ENCODE measurements at regions not wholly inside any gene's neighbourhood (a gene's known extent, or its start where the extent isn't known, plus 50 kb on each side); places are given as distances from the start of the nearest gene placed in this dataset.
"Not testable (repeated sequence)": the region's sequence is repeated elsewhere in the genome, so short reads cannot be mapped to it uniquely, and the experiment has no call there.

DNA sequence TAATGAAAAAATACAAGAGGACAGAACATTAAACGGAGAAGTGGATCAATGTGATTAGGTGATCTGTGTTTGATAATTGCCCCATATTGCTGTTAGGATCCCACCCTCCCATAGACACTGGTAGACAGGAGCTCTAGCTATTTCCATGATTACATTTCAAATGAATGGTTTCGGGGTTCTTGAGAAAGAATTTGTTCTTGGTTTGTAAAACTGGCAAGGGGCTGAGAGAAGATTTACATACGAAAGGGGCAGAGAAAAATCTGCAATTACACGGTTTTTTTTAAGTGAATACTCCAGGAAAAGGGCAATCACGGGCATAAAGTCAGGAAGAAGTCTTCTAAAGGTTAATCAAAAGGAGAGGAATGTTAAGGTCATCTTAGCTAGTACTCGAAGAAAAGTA is 2125.7 kb upstream of the PCDH20 start:
- DNase-seq: no peak

DNA sequence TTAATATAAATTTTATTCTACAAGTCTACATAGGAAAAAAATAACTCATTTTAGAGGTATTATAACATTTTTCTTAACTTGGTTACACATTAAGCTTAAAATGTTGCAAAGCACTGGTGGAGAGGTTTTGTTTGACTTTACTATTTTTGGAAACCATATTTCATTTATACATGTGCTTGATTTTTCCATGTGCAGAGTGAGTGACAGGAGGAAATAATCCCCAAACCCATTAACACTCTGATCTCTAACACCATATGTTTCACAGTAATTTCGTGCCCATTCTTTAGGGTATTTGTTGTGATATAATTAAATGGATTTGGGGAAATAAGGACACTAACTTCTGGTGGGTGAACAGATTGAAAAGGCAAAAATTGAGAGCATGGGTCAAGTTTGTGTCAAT is 2124.4 kb upstream of the PCDH20 start:
- DNase-seq: no peak

DNA sequence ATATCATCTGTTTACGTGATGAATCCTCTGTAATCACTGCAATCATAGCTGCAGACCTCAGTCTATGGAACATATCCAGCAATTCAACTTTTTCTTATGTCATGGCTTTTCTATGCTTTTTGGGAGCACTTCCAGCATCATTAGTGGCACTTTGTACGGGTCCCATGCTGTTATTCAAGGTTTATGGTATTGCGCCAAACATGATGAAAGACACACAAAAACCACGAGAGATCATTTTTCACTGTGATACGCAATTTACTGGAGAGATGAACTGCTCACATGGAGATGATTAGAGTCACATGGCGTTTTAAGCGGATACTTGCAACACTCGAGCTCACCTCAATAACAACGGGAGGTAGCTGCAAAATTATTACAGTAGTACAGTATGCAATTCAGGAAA is 2101.7 kb upstream of the PCDH20 start:
- DNase-seq: no peak

GRCh38 chr13:63516124-63516523 is 2100.5 kb upstream of the PCDH20 start:
- DNase-seq: no peak

DNA sequence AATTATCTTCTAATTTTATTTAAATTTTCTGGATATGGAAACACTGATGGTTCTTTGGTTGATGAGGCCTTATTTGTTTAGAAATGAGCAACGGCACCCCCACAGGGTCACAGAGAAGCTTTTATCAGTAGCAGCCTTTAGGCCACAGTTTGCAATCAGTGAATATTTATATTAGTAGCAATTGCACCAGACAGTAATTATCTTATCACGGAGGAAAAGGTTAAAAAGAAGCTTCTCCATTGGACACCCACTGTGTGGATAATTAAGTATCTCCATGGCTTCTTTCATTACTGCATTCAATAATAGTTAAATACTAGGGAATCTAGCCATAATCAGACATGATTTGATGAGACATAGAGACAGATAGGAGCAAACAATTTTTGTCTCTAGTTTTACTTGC is 2099.2 kb upstream of the PCDH20 start:
- DNase-seq: no peak

DNA sequence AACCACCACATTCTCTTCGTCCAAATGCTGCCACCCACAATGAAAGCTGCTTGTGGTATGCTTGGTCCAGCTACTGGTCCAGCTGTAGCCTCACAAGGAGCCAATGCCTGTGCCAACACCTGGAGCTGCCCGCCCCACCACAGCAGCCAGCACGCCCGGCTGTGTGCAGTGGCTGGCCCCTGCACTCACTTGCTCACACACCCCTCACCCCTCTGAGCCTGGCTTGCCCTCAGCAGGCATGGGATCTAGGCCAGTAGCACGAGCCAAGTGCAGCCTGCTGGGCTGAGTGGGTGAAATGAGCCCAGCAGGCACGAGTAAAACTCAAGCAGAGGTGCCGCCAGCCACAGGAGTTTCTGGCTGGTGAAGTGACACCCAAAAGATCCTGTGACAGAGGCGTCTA is 2096.4 kb upstream of the PCDH20 start:
- no peak for DNase-seq

GRCh38 chr13:63501702-63502101 is 2086.1 kb upstream of the PCDH20 start:
- DNase-seq: no peak

- DNase-seq: no peak
These were observed 2082.0 kb upstream of the PCDH20 start for GRCh38 chr13:63497601-63498000.

- no peak for DNase-seq
These were observed 2077.0 kb upstream of the PCDH20 start for GRCh38 chr13:63492604-63493003.

GRCh38 chr13:63490149-63490548 is 2074.5 kb upstream of the PCDH20 start:
- no peak for DNase-seq

DNA sequence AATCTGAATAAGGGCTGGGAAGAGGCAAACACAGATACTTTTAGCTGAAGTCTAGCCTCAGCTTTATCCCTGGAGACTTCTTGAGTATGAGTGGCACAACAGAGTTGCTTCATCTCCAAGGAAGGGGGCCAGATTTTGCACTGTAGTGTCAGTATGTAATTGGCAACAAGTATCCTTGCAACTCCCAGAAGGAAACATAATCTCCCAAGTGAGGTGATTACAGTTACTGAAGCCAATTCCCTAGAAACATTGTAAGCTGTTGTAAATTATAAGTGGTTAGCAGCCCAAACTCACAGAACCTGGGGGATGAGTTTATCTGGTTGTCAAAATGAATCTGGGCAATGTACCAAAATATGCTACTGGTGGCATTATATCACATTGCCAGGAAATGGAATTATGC is 2065.7 kb upstream of the PCDH20 start:
- DNase-seq: no peak

DNA sequence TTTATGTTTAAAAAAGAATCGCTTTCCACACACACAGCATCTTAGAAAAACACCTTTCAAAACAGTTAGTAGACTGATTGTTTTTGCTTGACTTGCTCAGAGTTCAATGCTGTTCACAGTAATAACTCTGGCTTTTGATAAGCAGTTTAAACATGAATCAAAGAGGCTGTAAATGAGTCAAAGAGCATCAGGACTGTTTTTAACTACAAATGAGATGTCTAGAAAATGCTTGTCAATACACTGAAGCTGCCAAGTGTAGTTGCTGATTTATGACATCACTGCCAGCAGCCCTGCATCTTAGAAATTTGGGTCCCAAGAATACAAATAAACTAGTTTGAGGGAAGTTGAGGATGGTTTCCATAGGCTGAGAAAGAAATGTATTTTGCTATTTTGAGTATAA is 2057.1 kb upstream of the PCDH20 start:
- DNase-seq: no peak

DNA sequence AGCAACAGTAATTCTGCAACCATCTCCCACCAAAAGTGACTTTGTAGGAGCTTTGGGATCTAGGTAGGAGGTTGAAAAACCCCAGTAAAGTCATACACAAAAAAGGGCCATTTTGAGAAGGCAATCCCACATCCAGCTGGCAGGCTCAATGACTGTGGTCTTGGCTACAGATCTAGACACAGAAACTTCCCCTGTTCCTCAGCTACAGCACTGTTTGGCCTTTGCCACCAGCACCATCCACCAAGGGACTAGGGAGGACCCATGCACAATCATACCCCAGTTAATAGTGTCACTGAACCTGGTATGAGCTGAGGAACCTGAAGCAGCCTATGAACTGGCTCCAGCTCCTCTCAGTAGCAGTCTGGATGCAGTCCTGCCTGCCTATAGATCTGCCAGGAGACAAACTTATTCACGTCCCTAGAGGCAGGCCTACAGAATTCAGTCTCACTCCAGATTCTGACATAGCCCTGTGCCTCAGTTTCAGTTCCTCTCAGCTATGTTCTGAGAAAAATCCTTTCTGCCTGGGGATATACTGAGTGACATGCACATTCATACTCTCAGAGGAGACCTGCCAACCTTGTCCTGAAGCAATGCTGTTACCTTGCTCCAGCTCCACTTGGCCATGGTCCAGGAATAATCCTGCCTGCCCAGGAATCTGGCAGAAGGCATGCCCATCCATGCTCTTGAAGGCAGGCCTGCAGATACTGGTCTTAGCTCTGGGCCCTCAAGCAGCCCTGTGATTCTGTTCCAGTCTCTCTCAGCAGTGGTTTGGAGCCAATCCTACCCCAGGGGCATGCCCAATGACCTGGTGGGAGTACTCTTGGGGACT is 2048.3 kb upstream of the PCDH20 start:
- DNase-seq: no peak

GRCh38 chr13:63460462-63461090 is 2044.9 kb upstream of the PCDH20 start:
- DNase-seq: no peak

DNA sequence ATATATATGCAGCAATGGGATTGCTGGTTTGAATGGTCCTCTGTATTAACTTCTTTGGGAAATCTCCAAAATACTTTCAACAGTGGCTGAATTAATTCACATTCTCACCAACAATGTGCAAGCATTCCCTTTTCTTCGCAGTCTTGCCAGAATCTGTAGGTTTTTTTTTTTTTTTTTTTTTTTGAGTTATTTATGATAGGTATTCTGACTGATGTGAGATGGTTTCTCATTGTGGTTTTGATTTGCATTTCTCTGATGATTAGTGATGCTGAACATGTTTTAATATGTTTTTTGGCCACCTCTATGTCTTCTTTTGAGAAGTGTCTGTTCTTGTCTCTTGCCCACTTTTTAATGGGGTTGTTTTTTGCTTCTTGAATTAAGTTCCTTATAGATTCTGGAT is 2041.5 kb upstream of the PCDH20 start:
- DNase-seq: no peak

DNA sequence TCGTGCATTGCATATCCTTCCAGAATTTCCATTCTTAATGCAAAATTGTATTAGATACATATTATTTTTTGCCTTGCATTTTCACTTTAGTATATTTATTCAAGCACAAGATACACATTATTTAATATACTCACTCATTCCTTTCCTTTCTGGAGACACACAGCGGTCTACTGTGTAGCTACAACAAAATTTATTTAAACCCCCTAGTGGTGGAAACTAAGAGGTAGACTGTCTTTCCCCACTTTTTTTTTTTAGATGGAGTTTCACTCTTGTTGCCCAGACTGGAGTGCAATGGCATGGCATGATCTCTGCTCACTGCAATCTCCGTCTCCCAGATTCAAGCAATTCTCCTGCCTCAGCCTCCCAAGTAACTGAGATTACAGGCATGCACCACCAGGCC is 2040.3 kb upstream of the PCDH20 start:
- no peak for DNase-seq

GRCh38 chr13:63449550-63449949 is 2033.9 kb upstream of the PCDH20 start:
- no peak for DNase-seq

- no peak for DNase-seq
These were observed 2033.0 kb upstream of the PCDH20 start for GRCh38 chr13:63448692-63449091.

DNA sequence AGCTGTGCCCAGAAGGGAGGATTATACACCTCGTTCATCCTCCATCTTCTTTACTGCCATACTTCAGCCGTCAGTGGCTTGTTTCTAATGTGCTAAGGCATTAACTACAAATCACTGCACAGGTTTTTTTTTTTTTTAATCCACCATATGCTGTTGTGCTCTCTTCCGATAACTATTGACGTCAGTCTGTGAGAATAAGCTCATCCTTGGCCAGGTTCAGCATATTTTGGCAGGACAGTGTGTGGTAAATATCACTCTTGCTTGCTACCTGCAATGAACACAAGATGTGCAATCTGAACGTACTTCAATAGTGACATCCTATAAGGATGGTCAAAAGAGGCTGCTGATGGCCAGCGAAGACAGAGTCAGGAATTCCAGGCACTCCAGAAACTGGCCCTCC is 2030.7 kb upstream of the PCDH20 start:
- DNase-seq: no peak

- DNase-seq: not testable (repeated sequence)
These were observed 2028.6 kb upstream of the PCDH20 start for GRCh38 chr13:63444225-63444624.

GRCh38 chr13:63438951-63439350 is 2023.3 kb upstream of the PCDH20 start:
- DNase-seq: no peak

DNA sequence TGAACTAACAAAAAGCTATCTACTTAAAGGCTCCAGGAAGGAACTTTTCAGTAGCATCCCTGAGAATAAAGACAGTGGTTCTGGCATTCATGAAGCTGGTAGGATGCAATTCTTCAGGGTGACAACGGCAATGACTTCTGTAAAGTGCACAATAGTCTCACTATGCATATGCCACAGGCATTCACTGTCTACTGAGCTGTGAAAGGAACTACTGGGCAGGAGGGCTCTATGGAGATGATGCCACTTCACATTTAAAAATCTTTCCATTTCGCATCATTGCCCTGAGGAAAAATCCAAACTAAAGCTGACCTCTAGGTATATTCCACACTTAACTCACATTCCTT is 2020.6 kb upstream of the PCDH20 start:
- no peak for DNase-seq

DNA sequence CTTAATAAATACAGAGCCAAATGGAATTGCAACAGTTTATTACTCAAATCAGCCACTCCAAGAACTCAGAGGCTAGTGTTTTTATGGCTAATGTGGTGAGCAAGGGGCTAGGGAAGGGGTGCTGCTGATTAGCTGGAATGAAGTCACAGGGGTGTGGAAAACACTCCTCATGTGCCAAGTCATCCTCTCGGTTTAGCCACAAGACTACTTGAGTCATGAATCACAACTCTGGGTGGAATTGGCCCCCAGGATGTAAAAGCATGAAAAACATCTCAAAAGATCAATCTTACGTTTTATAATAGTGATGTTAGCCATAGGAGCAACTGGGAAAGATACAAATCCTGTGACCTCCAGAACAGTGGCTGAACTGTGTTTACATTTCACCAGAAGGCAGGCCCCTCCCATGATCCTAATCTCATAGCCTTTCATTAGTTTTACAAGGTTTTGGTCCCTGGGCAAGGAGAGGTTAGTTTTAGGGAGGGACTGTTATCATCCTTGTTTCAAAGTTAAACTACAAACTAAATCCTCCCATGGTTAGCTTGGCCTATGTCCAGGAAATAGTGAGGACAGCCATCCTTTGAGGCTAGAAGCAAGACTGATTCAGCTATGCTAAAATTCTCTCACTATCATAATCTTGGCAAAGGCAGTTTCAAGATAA is 2020.1 kb upstream of the PCDH20 start:
- DNase-seq: no peak

DNA sequence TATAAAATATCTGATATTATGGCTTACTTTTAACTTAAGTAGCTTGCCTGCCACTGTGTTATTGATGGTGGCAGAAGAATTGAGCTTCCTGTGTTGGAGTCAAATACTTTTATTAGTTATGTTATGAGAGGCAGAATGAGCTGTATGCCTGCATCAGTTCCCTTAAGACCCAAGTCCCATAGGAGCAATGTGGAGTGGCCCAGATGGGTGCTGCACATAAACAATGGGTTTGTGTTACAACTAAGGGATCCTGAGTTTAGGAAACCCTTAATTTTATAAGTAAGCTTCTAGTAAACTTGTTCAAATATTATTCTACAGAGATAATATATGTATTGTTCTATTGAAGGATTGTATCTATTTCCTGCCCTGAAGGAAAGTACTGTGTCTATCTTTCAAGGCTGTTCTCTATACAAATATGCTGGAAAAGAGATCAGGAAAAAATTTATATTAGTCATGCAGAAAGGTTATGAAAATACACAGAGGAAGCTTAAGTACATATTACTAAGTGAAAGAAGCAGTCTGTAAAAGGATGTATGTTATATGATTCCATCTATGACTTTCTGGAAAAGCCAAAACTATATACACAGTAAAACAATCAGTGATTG is 2018.0 kb upstream of the PCDH20 start:
- DNase-seq: no peak

Data from stimulated activated naive CD4-positive, alpha-beta T cell (primary cell).